ENCODE measurements at regions not wholly inside any gene's neighbourhood (a gene's known extent, or its start where the extent isn't known, plus 50 kb on each side); places are given as distances from the start of the nearest gene placed in this dataset.

DNA sequence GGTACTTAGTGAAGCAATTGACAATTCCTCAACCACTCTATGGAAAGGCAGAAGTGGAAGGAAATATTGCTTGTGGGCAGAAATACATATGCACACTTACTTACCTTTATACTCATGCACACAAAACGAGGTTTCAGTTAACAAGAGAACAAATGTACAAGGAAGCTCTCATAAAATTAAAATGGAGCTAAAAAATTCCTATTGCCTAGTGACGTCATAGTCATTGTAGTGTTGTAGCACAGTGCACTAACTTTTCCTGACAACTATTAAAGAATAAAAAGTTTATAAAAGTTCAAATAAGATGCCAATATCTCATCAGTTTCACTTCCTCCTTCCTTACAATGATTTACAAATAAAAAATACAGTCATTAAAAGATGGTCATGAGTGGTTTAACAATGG, 1161.9 kb upstream of the NRXN1 start:
- no peak for DNase-seq (ENCODE audit: low read depth in 1 of 2, low spot score in 1 of 2)
- POLR2A ChIA-PET = no interaction called here
- WGBS (ENCODE audit: missing lambda C conversion rate) = 20% methylated on average over 2 of the region's 2 CpGs
- CTCF ChIA-PET = no interaction called here
- no peak for FAIRE-seq
- H3K9me3 ChIP-seq = 0 out of 3 replicates have a peak, but pooled peaks cover 2% of the 10 kb centered on the region
- H3K4me1 ChIP-seq = no peaks in the 10 kb centered on the region
- no peak overlapping the region for H3K4me2 ChIP-seq
- H3K4me3 ChIP-seq = no peak overlapping the region
- TF ChIP-seq HES2 (IDR thresholded peaks at IDR 0.05) = no peak
- TF ChIP-seq KDM1A (IDR thresholded peaks at IDR 0.05; ENCODE audit: low read depth) = no peak
- no peak for TF ChIP-seq ZSCAN20 (CRISPR knock-in tag; IDR thresholded peaks at IDR 0.05)
- H3K27ac ChIP-seq = no peak overlapping the region
- ATAC-seq = no peak

- 30% methylated on average over 4 of the region's 4 CpGs for WGBS (ENCODE audit: missing lambda C conversion rate)
- DNase-seq (ENCODE audit: low read depth in 1 of 2, low spot score in 1 of 2) (no peak), ATAC-seq (no peak), FAIRE-seq (no peak)
- Histone ChIP-seq H3K4me2 (no peak overlapping the region), H3K4me1 (no peaks in the 10 kb centered on the region), H3K9me3 (0 out of 3 replicates have a peak, but pooled peaks cover 2% of the 10 kb centered on the region), H3K27ac (no peak overlapping the region), H3K4me3 (no peak overlapping the region)
- CTCF ChIA-PET = no interaction called here
- no peak for TF ChIP-seq BHLHE40 (IDR thresholded peaks at IDR 0.05; ENCODE audit: low read depth, low read length)
- TF ChIP-seq RNF2 (IDR thresholded peaks at IDR 0.05; ENCODE audit: borderline replicate concordance, low read depth) = no peak
- TF ChIP-seq, protein P1, sequence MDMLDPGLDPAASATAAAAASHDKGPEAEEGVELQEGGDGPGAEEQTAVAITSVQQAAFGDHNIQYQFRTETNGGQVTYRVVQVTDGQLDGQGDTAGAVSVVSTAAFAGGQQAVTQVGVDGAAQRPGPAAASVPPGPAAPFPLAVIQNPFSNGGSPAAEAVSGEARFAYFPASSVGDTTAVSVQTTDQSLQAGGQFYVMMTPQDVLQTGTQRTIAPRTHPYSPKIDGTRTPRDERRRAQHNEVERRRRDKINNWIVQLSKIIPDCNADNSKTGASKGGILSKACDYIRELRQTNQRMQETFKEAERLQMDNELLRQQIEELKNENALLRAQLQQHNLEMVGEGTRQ (IDR thresholded peaks at IDR 0.05) = no peak
- no peak for TF ChIP-seq HES2 (IDR thresholded peaks at IDR 0.05)
- TF ChIP-seq EP300 (IDR thresholded peaks at IDR 0.05) = no peak
- no peak for TF ChIP-seq RAD21 (conservative IDR thresholded peaks at IDR 0.05 in 1 of 2, IDR thresholded peaks at IDR 0.05 in 1 of 2)
- no peak for TF ChIP-seq MYC (IDR thresholded peaks at IDR 0.05; ENCODE audit: borderline replicate concordance, low read length)
- no peak for TF ChIP-seq HDAC2 (IDR thresholded peaks at IDR 0.05)
- TF ChIP-seq, protein P2, sequence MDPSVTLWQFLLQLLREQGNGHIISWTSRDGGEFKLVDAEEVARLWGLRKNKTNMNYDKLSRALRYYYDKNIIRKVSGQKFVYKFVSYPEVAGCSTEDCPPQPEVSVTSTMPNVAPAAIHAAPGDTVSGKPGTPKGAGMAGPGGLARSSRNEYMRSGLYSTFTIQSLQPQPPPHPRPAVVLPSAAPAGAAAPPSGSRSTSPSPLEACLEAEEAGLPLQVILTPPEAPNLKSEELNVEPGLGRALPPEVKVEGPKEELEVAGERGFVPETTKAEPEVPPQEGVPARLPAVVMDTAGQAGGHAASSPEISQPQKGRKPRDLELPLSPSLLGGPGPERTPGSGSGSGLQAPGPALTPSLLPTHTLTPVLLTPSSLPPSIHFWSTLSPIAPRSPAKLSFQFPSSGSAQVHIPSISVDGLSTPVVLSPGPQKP (IDR thresholded peaks at IDR 0.05; ENCODE audit: low read depth, low read length) = no peak
- TF ChIP-seq EHMT2 (IDR thresholded peaks at IDR 0.05; ENCODE audit: low read depth) = no peak
- TF ChIP-seq CHD2 (IDR thresholded peaks at IDR 0.05; ENCODE audit: low read length, partially characterized antibody) = no peak
- no peak for TF ChIP-seq HOXB13 (CRISPR knock-in tag; IDR thresholded peaks at IDR 0.05; ENCODE audit: low read depth)
- TF ChIP-seq ZSCAN20 (CRISPR knock-in tag; IDR thresholded peaks at IDR 0.05) = no peak
- TF ChIP-seq CBX2 (IDR thresholded peaks at IDR 0.05; ENCODE audit: borderline replicate concordance, low read depth) = no peak
- no peak for TF ChIP-seq HOXB5 (CRISPR knock-in tag; IDR thresholded peaks at IDR 0.05)
- no peak for TF ChIP-seq JUN (IDR thresholded peaks at IDR 0.05)
- TF ChIP-seq MAZ (IDR thresholded peaks at IDR 0.05; ENCODE audit: borderline replicate concordance, low read depth, low read length) = no peak
- POLR2A ChIA-PET = no interaction called here
Observed at GRCh38 chr2:52192656-52193055, 1160.7 kb upstream of the NRXN1 start.

DNA sequence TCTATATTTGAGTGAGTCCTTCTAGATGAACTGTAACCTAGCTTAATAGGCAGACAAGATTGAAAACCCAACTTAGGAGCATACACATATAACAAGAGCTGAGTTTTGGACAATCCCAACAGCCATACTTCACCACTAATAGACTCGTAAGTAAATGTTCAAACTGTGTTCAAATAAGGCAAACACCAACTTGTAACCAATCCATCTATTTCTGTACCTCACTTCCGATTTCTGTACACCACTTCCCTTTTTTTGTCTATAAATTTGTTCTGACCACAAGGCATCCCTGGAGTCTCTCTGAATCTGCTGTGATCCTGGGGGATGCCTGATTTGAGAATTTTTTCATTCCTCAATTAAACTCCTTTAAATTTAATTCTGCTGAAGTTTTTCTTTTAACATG, 1149.1 kb upstream of the NRXN1 start:
- ATAC-seq (no peak), DNase-seq (ENCODE audit: low read depth in 1 of 2, low spot score in 1 of 2) (no peak), FAIRE-seq (no peak)
- WGBS (ENCODE audit: missing lambda C conversion rate) = 16% methylated on average over 2 of the region's 2 CpGs
- Histone ChIP-seq H3K4me2 (no peak overlapping the region), H3K4me3 (no peak overlapping the region), H3K27ac (no peak overlapping the region), H3K9me3 (peaks cover 3% of the 10 kb centered on the region; the same call in 1 of the 3 replicates), H3K4me1 (no peaks in the 10 kb centered on the region)
- TF ChIP-seq RARB (CRISPR knock-in tag; IDR thresholded peaks at IDR 0.05) (no peak), JUN (IDR thresholded peaks at IDR 0.05) (no peak), NPAS2 (CRISPR knock-in tag; IDR thresholded peaks at IDR 0.05; ENCODE audit: borderline replicate concordance) (no peak), RNF2 (IDR thresholded peaks at IDR 0.05; ENCODE audit: borderline replicate concordance, low read depth) (no peak), KDM1A (IDR thresholded peaks at IDR 0.05; ENCODE audit: low read depth) (no peak)
- TF ChIP-seq, protein P3, sequence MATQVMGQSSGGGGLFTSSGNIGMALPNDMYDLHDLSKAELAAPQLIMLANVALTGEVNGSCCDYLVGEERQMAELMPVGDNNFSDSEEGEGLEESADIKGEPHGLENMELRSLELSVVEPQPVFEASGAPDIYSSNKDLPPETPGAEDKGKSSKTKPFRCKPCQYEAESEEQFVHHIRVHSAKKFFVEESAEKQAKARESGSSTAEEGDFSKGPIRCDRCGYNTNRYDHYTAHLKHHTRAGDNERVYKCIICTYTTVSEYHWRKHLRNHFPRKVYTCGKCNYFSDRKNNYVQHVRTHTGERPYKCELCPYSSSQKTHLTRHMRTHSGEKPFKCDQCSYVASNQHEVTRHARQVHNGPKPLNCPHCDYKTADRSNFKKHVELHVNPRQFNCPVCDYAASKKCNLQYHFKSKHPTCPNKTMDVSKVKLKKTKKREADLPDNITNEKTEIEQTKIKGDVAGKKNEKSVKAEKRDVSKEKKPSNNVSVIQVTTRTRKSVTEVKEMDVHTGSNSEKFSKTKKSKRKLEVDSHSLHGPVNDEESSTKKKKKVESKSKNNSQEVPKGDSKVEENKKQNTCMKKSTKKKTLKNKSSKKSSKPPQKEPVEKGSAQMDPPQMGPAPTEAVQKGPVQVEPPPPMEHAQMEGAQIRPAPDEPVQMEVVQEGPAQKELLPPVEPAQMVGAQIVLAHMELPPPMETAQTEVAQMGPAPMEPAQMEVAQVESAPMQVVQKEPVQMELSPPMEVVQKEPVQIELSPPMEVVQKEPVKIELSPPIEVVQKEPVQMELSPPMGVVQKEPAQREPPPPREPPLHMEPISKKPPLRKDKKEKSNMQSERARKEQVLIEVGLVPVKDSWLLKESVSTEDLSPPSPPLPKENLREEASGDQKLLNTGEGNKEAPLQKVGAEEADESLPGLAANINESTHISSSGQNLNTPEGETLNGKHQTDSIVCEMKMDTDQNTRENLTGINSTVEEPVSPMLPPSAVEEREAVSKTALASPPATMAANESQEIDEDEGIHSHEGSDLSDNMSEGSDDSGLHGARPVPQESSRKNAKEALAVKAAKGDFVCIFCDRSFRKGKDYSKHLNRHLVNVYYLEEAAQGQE (IDR thresholded peaks at IDR 0.05) = no peak
- ChIA-PET POLR2A (no interaction called here), CTCF (no interaction called here)

Measured in A549 (cell line).